ENCODE measurements at regions not wholly inside any gene's neighbourhood (a gene's known extent, or its start where the extent isn't known, plus 50 kb on each side); places are given as distances from the start of the nearest gene placed in this dataset.

- TF ChIP-seq CTCF (IDR thresholded peaks at IDR 0.05) = no peak
- H3K27me3 ChIP-seq (ENCODE audit: low read depth) = no peaks in the 10 kb centered on the region
- no peaks in the 10 kb centered on the region for H3K36me3 ChIP-seq
- intact Hi-C loops (cut with DNase I) = no loop called here
- no peak overlapping the region for H3K27ac ChIP-seq
- DNase-seq (no peak), ATAC-seq (no peak)
- no peaks in the 10 kb centered on the region for H3K9me3 ChIP-seq
- H3K4me1 ChIP-seq = no peaks in the 10 kb centered on the region
- H3K4me3 ChIP-seq = no peak overlapping the region
These were observed 66.7 kb upstream of the ATP2B1 start for GRCh38 chr12:89775063-89775985.

GRCh38 chr12:89774645-89775044 is 66.0 kb upstream of the ATP2B1 start:
- Histone ChIP-seq H3K4me1 (no peaks in the 10 kb centered on the region), H3K27me3 (ENCODE audit: low read depth) (no peaks in the 10 kb centered on the region), H3K36me3 (no peaks in the 10 kb centered on the region), H3K4me3 (no peak overlapping the region), H3K27ac (no peak overlapping the region), H3K9me3 (no peaks in the 10 kb centered on the region)
- DNase-seq = no peak
- intact Hi-C loops (cut with DNase I) = no loop called here
- no peak for ATAC-seq
- TF ChIP-seq CTCF (IDR thresholded peaks at IDR 0.05) = no peak

- H3K27me3 ChIP-seq (ENCODE audit: low read depth) = no peaks in the 10 kb centered on the region
- H3K36me3 ChIP-seq = no peaks in the 10 kb centered on the region
- TF ChIP-seq CTCF (IDR thresholded peaks at IDR 0.05) = no peak
- ATAC-seq (no peak), DNase-seq (no peak)
- H3K9me3 ChIP-seq = no peaks in the 10 kb centered on the region
- no peak overlapping the region for H3K4me3 ChIP-seq
- intact Hi-C loops (cut with DNase I) = no loop called here
- no peak overlapping the region for H3K27ac ChIP-seq
- no peaks in the 10 kb centered on the region for H3K4me1 ChIP-seq
These were observed 61.8 kb upstream of the ATP2B1 start for GRCh38 chr12:89770391-89770790.

- intact Hi-C loops (cut with DNase I) = no loop called here
- Histone ChIP-seq H3K4me3 (no peak overlapping the region), H3K27ac (no peak overlapping the region), H3K27me3 (ENCODE audit: low read depth) (no peaks in the 10 kb centered on the region), H3K36me3 (no peaks in the 10 kb centered on the region), H3K9me3 (no peaks in the 10 kb centered on the region), H3K4me1 (no peaks in the 10 kb centered on the region)
- ATAC-seq (no peak), DNase-seq (no peak)
- TF ChIP-seq CTCF (IDR thresholded peaks at IDR 0.05) = no peak
These were observed 60.8 kb upstream of the ATP2B1 start for GRCh38 chr12:89769483-89769818.

- Histone ChIP-seq H3K36me3 (no peaks in the 10 kb centered on the region), H3K4me3 (no peak overlapping the region), H3K9me3 (no peaks in the 10 kb centered on the region), H3K27ac (no peak overlapping the region), H3K27me3 (ENCODE audit: low read depth) (no peaks in the 10 kb centered on the region), H3K4me1 (no peaks in the 10 kb centered on the region)
- intact Hi-C loops (cut with DNase I) = no loop called here
- TF ChIP-seq CTCF (IDR thresholded peaks at IDR 0.05) = no peak
- peak; percentile 79 to 86 for ATAC-seq
- no peak for DNase-seq
These were observed 60.2 kb upstream of the ATP2B1 start for GRCh38 chr12:89768586-89769482.
